ENCODE measurements at regions not wholly inside any gene's neighbourhood (a gene's known extent, or its start where the extent isn't known, plus 50 kb on each side); places are given as distances from the start of the nearest gene placed in this dataset.

- TF ChIP-seq CTCF (IDR thresholded peaks at IDR 0.05) (no peak), FOSL2 (IDR thresholded peaks at IDR 0.05; ENCODE audit: borderline replicate concordance, low read depth) (no peak), NRF1 (IDR thresholded peaks at IDR 0.05; ENCODE audit: low read depth, low read length) (no peak), MXI1 (IDR thresholded peaks at IDR 0.05; ENCODE audit: low read depth, low read length) (no peak), FOXJ3 (CRISPR knock-in tag; IDR thresholded peaks at IDR 0.05) (no peak), MEF2A (IDR thresholded peaks at IDR 0.05; ENCODE audit: borderline replicate concordance, low read depth) (no peak), USF2 (IDR thresholded peaks at IDR 0.05; ENCODE audit: borderline replicate concordance, low read depth, low read length) (no peak), RAD21 (IDR thresholded peaks at IDR 0.05; ENCODE audit: low read length) (no peak), NFIC (IDR thresholded peaks at IDR 0.05; ENCODE audit: borderline replicate concordance) (no peak), CHD2 (IDR thresholded peaks at IDR 0.05; ENCODE audit: low read length, partially characterized antibody) (no peak), FOXM1 (IDR thresholded peaks at IDR 0.05; ENCODE audit: low read depth) (no peak)
These were observed 190.1 kb downstream of the GADD45G start for GRCh38 chr9:89794918-89795317.

Data from SK-N-SH (cell line).